OCI-LY1 (cell line): ENCODE measurements at regions not wholly inside any gene's neighbourhood (a gene's known extent, or its start where the extent isn't known, plus 50 kb on each side); places are given as distances from the start of the nearest gene placed in this dataset.

Experiments used
- H2AFZ ChIP-seq: fragments of 200-600 bp; sonication (generic), shearing (Covaris generic); 2 replicates; pipeline ENCODE4 v1.6.0; 2014; ENCODE audit warnings: antibody characterized with exemption, mild to moderate bottlenecking, low read length
- H3F3A ChIP-seq: fragments of 200-600 bp; sonication (generic), shearing (Covaris generic); 2 replicates; pipeline ENCODE4 v1.6.0; 2014; ENCODE audit warnings: mild to moderate bottlenecking, antibody characterized with exemption, low read length, moderate library complexity; ENCODE audit not compliant: insufficient read depth
- H3K27ac ChIP-seq: fragments of 200-600 bp; sonication (generic); 2 replicates; pipeline ENCODE4 v1.5.1; 2014; ENCODE audit warnings: low read length, mixed run types, mild to moderate bottlenecking, low read depth; ENCODE audit not compliant: poor library complexity, severe bottlenecking
- H3K27me3 ChIP-seq: fragments of 200-600 bp; sonication (generic); 2 replicates; pipeline ENCODE4 v1.6.0; 2014; ENCODE audit warnings: antibody characterized with exemption, mild to moderate bottlenecking, low read length, moderate library complexity; ENCODE audit not compliant: insufficient read depth
- H3K36me3 ChIP-seq: fragments of 200-600 bp; sonication (generic); 2 replicates; pipeline ENCODE4 v1.6.1; 2014; ENCODE audit warnings: mild to moderate bottlenecking, antibody characterized with exemption, low read length, moderate library complexity, mixed read lengths; ENCODE audit not compliant: insufficient read depth
- H3K4me1 ChIP-seq: fragments of 200-600 bp; sonication (generic); 2 replicates; pipeline ENCODE4 v1.5.1; 2014; ENCODE audit warnings: mild to moderate bottlenecking, low read length, moderate library complexity; ENCODE audit not compliant: insufficient read depth, severe bottlenecking
- H3K4me2 ChIP-seq: fragments of 200-600 bp; sonication (generic), shearing (Covaris generic); 2 replicates; pipeline ENCODE4 v1.6.1; 2014; ENCODE audit warnings: low read length
- H3K4me3 ChIP-seq: fragments of 200-600 bp; sonication (generic); 2 replicates; pipeline ENCODE4 v1.5.1; 2014; ENCODE audit warnings: low read length, low read depth, mild to moderate bottlenecking, mixed read lengths; ENCODE audit not compliant: poor library complexity, severe bottlenecking
- H3K79me2 ChIP-seq: fragments of 200-600 bp; shearing (Covaris generic); 2 replicates; pipeline ENCODE4 v1.6.1; 2016; ENCODE audit warnings: mixed run types, low read length, mixed read lengths; ENCODE audit not compliant: insufficient read depth
- H3K9ac ChIP-seq: fragments of 200-600 bp; sonication (generic), shearing (Covaris generic); 2 replicates; pipeline ENCODE4 v1.6.1; 2014; ENCODE audit warnings: mild to moderate bottlenecking, low read length, mixed read lengths
- H3K9me2 ChIP-seq: fragments of 200-600 bp; sonication (generic), shearing (Covaris generic); 2 replicates; pipeline ENCODE4 v1.6.1; 2014; ENCODE audit warnings: low read depth, mild to moderate bottlenecking, low read length, mixed read lengths
- H3K9me3 ChIP-seq: fragments of 200-600 bp; shearing (Covaris generic); 2 replicates; pipeline ENCODE4 v1.6.1; 2014; ENCODE audit warnings: low read length, mixed read lengths
- H4K20me1 ChIP-seq: fragments of 200-600 bp; sonication (generic), shearing (Covaris generic); 2 replicates; pipeline ENCODE4 v1.6.0; 2016; ENCODE audit warnings: mild to moderate bottlenecking, low read length; ENCODE audit not compliant: insufficient read depth
- CTCF ChIP-seq: fragments of 200-600 bp; sonication (generic), shearing (Covaris generic); IDR thresholded peaks from 2 replicates; pipeline ENCODE4 v1.5.1; 2017; ENCODE audit warnings: mild to moderate bottlenecking, antibody characterized with exemption, low read length, moderate library complexity, mixed read lengths
- EZH2 ChIP-seq: fragments of 200-600 bp; sonication (generic), shearing (Covaris generic); IDR thresholded peaks from 2 replicates; pipeline ENCODE4 v1.8.0; 2017; ENCODE audit warnings: borderline replicate concordance, mixed run types, mild to moderate bottlenecking, antibody characterized with exemption, low read length, moderate library complexity, mixed read lengths

- no peaks in the 10 kb centered on the region for H3K36me3 ChIP-seq
- no peak overlapping the region for H3K4me2 ChIP-seq
- no peaks in the 10 kb centered on the region for H3F3A ChIP-seq
- no peaks in the 10 kb centered on the region for H3K4me1 ChIP-seq
- H4K20me1 ChIP-seq, result no peaks in the 10 kb centered on the region
- no peaks in the 10 kb centered on the region for H3K79me2 ChIP-seq
- H3K27me3 ChIP-seq, result no peaks in the 10 kb centered on the region
- no peaks in the 10 kb centered on the region for H3K9me2 ChIP-seq
- no peak overlapping the region for H3K27ac ChIP-seq
- no peaks in the 10 kb centered on the region for H3K9me3 ChIP-seq
- no peak overlapping the region for H3K9ac ChIP-seq
- no peak overlapping the region for H3K4me3 ChIP-seq
- TF ChIP-seq EZH2, result no peak
- no peak for TF ChIP-seq CTCF
- no peak overlapping the region for H2AFZ ChIP-seq
These were observed 1029.1 kb downstream of the BRD1 start for GRCh38 chr22:48798281-48799226.

GRCh38 chr22:48797731-48798130 lies 1029.9 kb downstream of the BRD1 start:
- Histone ChIP-seq H4K20me1 (no peaks in the 10 kb centered on the region), H2AFZ (no peak overlapping the region), H3K9ac (no peak overlapping the region), H3K4me1 (no peaks in the 10 kb centered on the region), H3F3A (no peaks in the 10 kb centered on the region), H3K27ac (no peak overlapping the region), H3K4me3 (no peak overlapping the region), H3K4me2 (no peak overlapping the region), H3K27me3 (no peaks in the 10 kb centered on the region), H3K9me2 (no peaks in the 10 kb centered on the region), H3K79me2 (no peaks in the 10 kb centered on the region), H3K36me3 (no peaks in the 10 kb centered on the region), H3K9me3 (no peaks in the 10 kb centered on the region)
- TF ChIP-seq EZH2, result no peak
- no peak for TF ChIP-seq CTCF

GRCh38 chr22:48796310-48797015 lies 1031.2 kb downstream of the BRD1 start:
- Histone ChIP-seq H3K4me3 (no peak overlapping the region), H3K4me2 (no peak overlapping the region), H3K27me3 (no peaks in the 10 kb centered on the region), H3K4me1 (no peaks in the 10 kb centered on the region), H3K9ac (no peak overlapping the region), H3K9me2 (no peaks in the 10 kb centered on the region), H3F3A (no peaks in the 10 kb centered on the region), H3K36me3 (no peaks in the 10 kb centered on the region), H3K79me2 (no peaks in the 10 kb centered on the region), H3K9me3 (no peaks in the 10 kb centered on the region), H4K20me1 (no peaks in the 10 kb centered on the region), H3K27ac (no peak overlapping the region), H2AFZ (no peak overlapping the region)
- TF ChIP-seq CTCF, result no peak
- no peak for TF ChIP-seq EZH2
